HUDEP-2 (cell line): ENCODE measurements at regions not wholly inside any gene's neighbourhood (a gene's known extent, or its start where the extent isn't known, plus 50 kb on each side); places are given as distances from the start of the nearest gene placed in this dataset.
"Not testable (repeated sequence)": the region's sequence is repeated elsewhere in the genome, so short reads cannot be mapped to it uniquely, and the experiment has no call there.

Source experiments
- DNase-seq, 76 experiments: peaks; one replicate each; lab custom pipeline; 2025; ENCODE audit not compliant: unreplicated experiment in 76 of 76; lab: John Stamatoyannopoulos, UW

DNA sequence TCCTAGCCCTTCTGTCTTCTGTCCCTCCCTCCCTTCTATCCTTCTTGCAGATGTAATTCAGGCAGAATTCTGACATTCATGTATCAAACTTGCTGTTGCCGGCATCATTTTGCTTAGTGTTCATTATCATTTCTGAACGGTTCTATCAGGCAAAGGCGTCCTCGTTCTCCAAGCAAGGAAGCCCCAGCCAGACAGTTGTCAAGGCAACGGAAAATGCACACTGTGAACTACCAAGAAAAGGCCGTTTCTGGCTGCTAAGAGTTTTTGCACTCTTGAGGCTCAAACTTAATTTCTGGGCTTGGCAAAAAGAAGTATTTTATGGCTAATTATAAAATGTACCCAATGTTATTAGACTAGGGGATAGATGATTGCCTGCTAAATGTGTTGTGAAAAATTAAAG is 164.7 kb upstream of the KCNJ15 start:
- DNase-seq = no peak

DNA sequence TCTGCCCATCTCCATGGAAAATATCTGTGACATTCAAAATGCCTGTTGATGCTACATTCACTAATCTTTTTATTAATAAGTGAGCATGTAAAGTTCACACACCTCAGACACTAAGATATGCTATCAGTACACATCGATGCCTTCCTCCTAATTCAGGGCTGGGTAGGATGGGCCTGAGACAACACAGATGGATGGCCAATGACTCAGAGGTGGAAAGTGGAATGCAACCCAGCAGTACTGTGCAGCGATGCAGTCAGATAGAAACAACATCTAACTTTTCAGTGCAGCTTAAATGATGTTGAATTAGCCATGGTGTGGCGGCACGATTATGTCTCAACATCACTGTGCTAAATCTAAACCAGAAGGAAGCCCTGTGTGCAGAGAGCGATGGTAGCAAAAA is 161.6 kb upstream of the KCNJ15 start:
- DNase-seq = no peak

DNA sequence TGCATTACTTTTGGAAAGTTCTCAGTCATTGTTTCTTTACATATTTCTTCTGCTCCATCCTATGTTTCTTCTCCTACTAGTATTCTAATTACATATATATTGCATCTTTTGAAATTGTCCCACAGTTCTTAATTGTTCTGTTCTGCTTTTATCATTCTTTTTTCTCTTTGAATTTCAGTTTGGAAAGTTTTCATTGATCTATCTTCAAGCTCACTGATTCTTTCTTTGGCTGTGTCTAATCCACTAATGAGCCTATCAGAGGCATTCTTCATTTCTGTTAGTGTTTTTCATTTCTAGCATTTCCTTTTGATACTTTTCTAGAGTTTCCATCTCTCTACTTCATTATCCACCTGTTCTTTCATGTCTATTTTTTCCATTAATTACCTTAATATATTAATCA is 159.0 kb upstream of the KCNJ15 start:
- DNase-seq = no peak

DNA sequence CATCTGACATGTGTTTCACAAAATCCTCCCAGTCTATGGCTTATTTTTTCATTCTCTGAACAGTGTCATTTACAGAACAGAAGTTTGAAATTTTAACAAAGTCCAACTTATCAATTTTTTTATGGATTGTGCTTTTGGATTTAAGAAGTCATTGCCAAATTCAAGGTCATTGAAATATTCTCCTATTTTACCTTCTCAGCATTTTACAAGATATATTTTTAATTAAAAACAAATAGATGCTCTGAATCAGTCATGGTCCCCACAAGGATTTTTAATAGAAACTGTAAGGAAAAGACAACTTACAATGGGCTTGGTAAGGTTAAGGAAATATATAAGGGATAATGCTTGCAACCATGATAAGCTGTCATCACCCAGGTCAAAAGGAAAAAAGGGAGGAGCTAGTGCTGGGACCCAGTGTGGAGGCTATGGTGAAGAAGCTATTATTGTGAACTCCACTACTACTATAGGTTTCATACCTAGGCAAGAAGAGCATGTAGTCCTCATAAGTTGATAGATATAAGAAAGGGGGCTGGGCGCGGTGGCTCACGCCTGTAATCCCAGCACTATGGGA is 144.5 kb upstream of the KCNJ15 start:
- DNase-seq = no peak

DNA sequence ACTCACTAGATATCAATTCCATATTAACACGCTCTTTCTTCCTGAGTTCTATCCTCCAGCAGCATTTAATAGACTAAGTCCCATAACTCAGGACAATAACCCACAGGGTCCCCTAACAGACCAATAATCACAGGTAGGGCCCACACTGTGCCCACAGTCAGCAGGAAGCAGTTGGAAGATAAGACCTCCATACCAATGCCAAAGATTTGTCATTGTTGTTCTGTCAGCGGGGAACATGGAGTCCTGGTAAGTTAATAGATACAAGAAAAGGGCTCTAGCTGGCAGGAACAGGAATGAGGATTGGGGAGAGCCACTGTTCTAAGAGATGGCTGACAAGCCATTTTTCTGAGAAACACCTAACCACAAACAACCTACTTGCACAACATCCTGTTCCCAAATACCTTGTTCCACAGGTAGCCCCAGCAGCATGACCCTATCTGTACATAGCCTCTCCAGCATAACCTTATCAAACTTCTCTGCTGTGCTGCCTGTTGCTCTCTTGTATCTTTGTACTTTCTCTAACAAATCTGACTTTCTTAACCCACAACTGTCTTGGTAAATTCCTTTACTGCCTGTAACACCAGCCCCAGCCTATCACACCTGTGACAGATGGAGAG is 142.0 kb upstream of the KCNJ15 start:
- DNase-seq = no peak

DNA sequence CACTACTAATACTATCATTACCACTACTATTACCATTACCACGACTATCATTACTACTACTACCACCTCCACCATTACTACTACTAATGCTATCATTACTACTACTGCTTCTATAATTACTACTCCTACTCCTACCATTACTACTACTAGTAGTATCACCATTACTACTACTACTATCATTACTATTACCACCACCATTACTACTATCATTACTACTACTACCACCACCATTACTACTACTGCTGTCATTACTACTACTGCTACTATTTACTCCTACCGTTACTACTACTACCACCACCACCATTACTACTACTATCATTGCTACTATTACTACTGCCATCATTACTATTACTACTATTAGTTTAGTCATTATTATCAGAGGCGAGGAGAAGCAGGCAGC is 140.9 kb upstream of the KCNJ15 start:
- DNase-seq = no peak

DNA sequence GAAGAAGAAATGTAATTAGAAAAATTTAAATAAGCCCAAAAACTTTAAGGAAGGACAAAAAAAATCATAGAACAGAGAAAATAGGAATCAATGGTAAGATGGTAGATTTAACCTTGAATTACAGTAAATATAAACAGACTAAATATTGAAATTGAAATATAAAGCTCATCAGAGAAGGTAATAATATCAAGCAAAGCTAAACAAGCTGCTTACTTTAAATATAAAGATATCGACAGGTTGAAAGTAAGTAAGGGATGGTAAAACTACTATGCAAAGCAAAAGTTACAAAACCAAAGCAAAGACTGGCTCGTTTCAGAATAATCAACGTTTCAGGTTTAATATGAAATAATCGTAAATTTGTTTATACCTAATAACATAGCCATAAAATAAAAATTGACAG is 137.0 kb upstream of the KCNJ15 start:
- no peak for DNase-seq

DNA sequence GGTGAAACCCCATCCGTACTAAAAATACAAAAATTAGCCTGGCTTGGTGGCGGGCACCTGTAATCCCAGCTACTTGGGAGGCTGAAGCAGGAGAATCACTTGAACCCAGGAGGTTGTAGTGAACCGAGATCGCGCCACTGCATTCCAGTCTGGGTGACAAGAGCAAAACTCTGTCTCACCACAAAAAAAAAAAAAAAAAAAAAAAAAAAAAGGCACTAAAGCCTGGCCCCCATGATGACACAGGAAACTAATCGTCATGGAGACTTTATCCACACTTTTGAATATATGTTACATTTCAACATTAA is 136.2 kb upstream of the KCNJ15 start:
- DNase-seq = not testable (repeated sequence)

DNA sequence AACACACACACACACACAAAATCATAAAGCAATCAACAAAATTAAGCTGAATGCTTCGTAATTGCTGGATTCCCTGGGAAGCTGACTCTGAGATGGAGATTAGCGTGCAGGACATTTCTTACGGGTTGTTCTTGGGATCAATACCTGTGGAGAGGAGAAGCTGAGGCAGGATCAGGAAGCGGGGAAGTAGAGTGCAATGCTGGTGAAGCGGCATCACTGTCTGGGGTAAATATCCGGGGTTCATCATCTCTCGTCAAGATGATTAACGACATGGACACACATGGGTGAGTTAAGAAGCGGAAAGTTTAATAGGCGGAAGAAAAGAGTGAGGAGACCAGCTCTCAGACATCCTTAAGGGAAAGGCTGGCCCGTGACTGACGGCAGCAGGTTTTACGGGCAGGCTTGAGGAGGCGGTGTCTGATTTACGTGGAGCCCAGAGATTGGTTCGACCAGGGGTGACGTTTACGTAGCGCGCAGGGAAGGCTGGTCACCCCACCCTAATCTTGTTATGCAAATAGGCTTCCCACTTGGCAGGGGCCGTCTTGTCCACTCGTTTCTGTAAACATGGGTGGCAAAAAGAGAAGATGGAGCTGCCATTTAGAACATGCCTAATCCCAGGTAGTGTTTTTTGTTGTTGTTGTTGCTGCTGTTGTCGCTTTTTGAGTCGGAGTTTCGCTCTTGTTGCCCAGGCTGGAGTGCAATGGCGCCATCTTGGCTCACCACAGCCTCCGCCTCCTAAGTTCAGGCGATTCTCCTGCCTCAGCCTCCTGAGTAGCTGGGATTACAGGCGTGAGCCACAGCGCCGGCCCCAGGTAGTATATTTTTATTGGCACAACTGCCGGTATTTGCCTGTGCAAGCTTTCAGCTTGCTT is 135.6 kb upstream of the KCNJ15 start:
- DNase-seq = no peak

DNA sequence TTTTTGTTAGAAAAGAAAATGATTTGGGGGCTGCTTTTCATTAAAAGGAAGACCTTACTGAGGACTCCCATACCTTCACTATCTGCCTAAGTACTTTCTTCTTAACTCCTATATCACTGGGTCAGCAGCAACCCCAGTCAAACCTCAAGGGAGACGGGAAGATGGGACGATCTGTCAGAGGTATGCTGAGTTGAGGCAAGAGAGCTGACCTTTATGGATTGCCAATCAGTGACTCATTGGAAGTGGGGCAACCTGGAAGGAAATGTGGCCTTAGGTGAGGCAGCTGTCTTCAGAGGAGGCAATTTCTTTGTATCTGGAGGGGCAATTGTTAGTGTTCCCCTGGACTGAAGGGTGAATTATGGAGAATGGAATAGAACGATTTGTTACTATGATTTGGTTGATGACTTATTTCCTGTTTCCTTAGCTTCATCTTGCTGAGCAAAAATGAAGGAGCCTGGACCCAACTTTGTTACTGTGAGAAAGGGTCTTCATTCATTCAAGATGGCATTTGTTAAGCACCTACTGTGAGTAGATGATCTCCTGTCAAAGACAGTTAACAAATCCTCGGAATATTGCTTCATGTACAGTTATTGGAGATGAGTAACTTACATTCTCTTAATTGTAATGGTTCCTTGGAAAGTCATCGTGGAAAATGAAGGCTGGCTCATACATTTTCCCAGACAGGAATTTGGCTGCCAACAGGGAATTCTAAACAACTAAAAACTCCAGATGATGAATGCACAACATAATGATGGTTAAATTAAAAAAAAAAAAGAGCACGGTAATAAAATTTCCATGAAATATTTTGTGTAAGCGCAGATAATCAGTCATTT is 134.7 kb upstream of the KCNJ15 start:
- DNase-seq = no peak

DNA sequence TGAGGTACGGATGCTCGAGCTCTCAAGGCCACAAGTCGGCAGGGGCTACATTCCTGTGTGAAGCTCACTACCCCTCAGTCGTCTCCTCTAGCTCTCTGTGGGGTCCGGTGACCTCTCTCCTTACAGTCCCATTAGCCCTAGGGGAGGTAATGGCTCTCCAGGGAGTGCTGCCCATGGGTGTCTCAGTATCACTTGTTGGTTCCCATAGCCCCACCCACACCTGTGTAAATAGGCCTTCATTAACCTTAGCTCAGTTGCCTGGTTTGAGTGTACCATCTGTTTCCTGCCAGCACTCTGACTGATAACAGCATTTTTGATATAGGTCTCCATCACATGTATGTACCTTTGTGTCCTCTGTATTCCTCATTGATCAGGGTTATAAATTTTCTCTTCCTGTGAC is 133.2 kb upstream of the KCNJ15 start:
- no peak for DNase-seq

DNA sequence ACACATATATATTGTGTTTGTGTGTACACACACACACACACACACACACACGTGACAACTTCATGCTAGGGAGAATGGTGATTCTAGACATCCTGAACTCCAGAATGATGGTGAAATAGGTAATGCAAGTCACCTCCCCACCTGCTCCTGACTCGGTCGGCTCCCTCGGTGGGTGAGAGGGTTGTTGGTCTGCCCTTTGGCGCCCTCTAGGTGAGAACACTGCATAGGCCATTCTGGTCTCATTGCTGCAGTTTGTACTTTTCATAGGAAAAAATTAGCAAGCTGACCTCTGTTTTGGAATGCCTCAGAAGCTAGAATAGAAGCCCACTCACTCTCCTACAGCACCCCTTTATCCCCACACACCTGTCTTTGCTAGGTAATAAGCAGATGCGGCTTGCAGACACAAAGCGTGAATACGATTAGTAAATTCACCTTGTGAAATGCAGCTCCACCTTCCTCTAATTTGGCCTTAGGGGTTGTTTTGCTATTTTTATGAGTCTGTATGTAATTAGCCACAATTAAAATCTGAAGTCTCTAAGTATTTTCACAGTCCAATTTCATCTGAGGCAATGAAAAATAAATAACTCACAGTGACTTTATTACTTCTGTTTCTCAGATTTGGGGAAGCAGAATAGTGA is 130.0 kb upstream of the KCNJ15 start:
- DNase-seq = peak in 59 of 76 experiments; percentile 2 to 73 (median 40)

DNA sequence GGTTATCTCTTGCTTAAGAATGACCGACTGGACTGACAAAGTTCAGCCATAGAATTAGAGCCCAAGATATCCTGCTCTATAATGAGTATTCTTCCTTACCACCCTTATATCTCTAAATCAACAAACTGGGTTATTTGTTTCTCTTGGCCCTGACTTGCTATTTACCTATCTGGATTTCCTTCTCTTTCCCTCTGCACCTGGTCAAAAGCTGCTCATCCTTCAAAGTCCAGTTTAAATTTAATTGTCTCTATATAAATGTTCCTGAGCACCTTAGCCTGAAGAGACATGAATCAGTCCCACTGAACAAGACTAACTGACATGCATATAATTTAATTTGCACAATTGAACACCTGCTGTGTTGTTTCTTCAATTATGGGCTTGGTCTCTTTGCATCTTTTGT is 127.1 kb upstream of the KCNJ15 start:
- no peak for DNase-seq

DNA sequence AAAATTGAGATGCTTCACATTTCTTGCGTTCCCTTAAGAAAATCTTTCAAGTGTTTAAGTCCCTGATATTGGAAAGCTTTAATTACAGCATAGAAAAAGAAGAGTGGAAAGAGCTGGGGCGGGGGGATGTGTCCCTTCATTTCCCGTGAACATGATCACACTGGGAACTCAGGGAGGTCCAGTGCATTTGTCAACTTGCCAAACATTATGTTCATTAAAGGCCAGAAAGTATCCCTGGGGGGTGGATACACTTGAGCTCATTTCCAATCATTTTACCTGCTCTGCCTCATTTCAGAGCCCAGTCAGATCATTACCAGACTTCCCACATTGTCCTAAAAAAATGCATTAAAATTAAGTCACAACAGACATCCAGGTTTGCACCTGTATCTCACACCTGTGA is 123.6 kb upstream of the KCNJ15 start:
- DNase-seq = no peak

DNA sequence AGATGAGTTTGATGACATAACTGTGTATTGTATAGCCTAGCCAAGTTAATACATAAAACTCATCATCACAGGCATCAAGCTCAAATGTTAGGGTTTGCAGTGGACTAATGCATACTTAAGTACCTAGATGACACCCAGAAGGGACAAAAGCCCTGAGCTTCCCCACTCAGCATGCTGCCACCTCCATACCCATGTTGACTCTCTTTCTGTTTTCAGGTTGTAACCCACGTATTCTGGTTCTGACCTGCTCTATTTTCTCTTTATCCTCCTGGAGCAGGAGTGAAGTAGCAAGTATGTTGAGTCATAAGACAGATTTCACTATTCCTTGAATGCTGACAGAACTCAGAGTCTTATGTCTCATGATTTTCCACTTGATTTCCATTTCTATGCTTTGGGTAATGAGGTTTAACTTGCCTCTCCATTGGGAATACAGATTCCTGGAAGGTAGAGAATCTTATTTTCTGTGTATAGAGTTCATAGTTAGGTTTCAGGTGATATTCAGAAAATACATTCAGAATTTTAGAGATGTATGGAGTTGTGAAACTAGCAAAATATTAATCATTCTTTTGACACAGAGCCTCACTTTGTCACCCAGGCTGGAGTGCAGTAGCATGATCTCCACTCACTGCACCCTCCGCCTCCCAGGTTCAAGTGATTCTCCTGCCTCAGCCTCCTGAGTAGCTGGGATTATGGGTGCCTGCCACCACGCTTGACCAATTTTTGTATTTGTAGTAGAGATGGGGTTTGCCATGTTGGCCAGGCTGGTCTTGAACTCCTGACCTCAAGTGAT is 122.5 kb upstream of the KCNJ15 start:
- no peak for DNase-seq

DNA sequence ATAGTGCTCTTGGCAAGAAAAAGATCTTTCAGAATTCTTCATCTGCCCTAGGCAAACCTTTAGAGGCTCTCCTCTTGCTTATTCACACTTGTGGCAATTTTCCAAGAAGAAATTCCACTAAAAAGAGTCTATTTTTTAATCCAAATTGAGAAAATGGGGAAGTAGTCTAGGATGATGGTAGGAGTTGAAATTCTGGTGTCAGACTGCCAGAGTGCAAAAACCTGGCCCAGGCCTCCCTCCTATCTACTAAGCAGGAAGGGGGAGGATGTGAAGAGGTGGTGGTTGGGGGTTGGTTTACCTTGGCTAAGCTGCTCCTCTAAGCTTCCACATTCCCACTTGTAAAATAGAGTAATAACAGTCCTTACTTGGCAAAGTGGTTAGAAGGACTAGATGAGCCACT is 120.6 kb upstream of the KCNJ15 start:
- DNase-seq = no peak

DNA sequence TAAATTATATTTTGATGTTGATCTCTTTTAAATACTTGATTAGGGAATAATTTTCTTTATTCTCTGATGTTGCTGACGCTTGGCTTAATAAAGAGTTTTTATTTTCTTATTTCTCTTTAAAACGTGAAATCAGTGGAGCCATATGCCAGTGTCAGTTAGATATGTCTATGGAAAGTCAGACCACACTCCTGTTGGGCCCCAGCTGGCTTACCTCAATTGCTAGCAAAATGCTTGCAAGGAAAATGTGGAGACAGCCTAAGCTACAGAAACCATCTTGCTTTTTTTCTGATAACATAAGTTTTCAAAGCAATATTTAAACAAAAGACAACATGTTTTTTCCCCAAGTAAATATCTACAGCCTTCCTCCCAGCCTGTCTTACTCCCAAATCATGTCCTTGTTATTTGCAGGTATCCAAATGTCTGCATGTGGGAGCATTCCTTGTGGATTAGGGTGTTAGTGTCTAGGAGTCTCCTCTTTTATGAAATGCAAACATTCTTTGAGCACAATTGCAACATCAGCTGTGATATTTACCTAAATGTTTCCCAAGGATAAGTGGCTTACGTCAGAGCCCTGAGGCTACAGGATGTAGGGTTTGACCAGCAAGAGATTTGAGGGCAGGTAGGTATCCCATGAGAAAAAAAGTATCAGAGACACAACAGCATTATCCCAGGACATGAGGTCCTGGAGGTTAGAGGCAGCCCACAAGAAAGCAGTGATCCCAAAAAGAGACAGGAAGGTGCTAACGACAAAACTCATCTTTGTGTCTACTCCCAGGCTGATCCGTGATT is 117.2 kb upstream of the KCNJ15 start:
- no peak for DNase-seq

DNA sequence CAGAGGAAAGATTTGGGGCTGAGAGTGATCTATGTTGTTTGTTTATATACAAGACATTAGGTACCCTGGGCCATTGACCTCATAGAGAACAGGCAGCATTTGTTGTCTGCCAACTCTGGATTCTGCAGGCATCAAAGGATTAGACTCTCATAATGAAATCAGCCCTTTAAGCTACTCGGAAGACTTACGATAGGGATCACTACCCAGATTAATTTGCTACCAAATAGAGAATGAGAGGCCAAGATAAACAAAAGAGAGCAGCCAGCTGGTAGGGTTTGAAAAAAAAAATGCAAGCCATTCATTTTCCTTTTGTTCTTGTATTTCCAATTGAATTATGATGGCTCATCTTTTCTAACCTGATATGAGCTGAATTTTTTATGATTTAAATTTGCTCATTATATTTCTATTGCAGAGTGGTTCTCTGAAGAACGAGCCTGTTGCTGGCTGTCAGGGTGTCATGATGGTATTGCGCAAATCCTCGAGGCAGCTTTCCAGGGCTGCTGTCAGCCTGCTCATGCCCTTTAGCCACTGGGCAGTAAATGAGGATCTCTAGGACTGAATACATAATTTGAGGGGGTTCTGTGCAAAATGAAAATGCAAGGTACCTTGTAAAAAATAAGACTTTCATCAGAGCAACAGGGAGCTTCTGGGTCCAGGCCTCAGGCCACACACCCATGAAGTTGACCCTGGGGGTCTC is 116.4 kb upstream of the KCNJ15 start:
- no peak for DNase-seq

DNA sequence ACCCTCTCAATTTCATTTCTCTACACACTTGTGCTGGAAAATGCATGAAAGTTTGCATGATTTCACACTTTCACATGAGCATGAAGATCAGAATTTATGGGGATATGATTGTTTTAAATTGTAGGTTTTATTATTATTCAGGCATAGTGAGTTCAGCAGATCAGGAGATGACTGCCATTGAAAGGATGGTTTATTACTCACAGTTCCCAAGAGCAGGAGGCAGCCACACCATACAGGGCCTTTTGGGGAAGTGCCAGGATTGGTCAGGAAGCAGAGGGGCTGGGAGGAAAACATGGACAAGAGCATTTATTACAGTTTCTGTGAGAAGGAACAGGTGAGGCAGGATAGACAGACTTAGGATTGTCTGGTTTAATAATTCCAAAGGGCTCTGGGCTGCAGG is 114.6 kb upstream of the KCNJ15 start:
- no peak for DNase-seq
